HepG2 (cell line): ENCODE measurements at regions not wholly inside any gene's neighbourhood (a gene's known extent, or its start where the extent isn't known, plus 50 kb on each side); places are given as distances from the start of the nearest gene placed in this dataset.

ENCODE experiments used
- ATF3 ChIP-seq: sonication (generic); formaldehyde crosslinking; IDR thresholded peaks from 2 replicates; pipeline ENCODE4 v1.4.0; 2020; ENCODE audit warnings: missing genetic modification reagents
- ATM ChIP-seq: fragments of 450-650 bp; IDR thresholded peaks from 2 replicates; pipeline ENCODE4 v1.7.1; 2017; ENCODE audit warnings: mild to moderate bottlenecking, borderline replicate concordance
- CEBPB ChIP-seq: IDR thresholded peaks from 2 replicates; pipeline ENCODE4 v1.6.1; 2011; ENCODE audit warnings: low read depth, low read length, improper control_type of control experiment, borderline replicate concordance
- DDIT3 ChIP-seq: sonication (generic); formaldehyde crosslinking; IDR thresholded peaks from 2 replicates; pipeline ENCODE4 v1.4.0; 2020; ENCODE audit warnings: mild to moderate bottlenecking, missing genetic modification reagents
- HOXA5 ChIP-seq: sonication (generic); formaldehyde crosslinking; IDR thresholded peaks from 2 replicates; pipeline ENCODE4 v1.4.0; 2020; ENCODE audit warnings: missing genetic modification reagents
- KMT2B ChIP-seq: IDR thresholded peaks from 2 replicates; pipeline ENCODE4 v1.6.1; 2016; ENCODE audit warnings: missing genetic modification reagents, missing compliant biosample characterization
- MAZ ChIP-seq, 2 experiments: sonication (generic) in 1 of 2; formaldehyde crosslinking in 1 of 2; IDR thresholded peaks; 2 replicates each; pipeline versions ENCODE4 v1.5.0 to v1.6.1; 2012 to 2020; ENCODE audit warnings: low read depth in 2 of 2, mild to moderate bottlenecking in 2 of 2, borderline replicate concordance in 1 of 2, improper control_type of control experiment in 1 of 2, low read length in 1 of 2, missing genetic modification reagents in 1 of 2, moderate library complexity in 1 of 2
- TOPORS ChIP-seq: sonication (generic); formaldehyde crosslinking; IDR thresholded peaks from 2 replicates; pipeline ENCODE4 v1.8.0; 2023; ENCODE audit warnings: mild to moderate bottlenecking, missing genetic modification reagents
- ZBTB1 ChIP-seq: sonication (generic); formaldehyde crosslinking; IDR thresholded peaks from 2 replicates; pipeline ENCODE4 v1.4.0; 2020; ENCODE audit warnings: missing genetic modification reagents, borderline replicate concordance
- ZBTB14 ChIP-seq: sonication (generic); formaldehyde crosslinking; IDR thresholded peaks from 2 replicates; pipeline ENCODE4 v1.4.0; 2020; ENCODE audit warnings: missing genetic modification reagents
- ZNF121 ChIP-seq: sonication (generic); formaldehyde crosslinking; IDR thresholded peaks from 2 replicates; pipeline ENCODE4 v1.5.0; 2020; ENCODE audit warnings: mild to moderate bottlenecking, missing genetic modification reagents
- TF ChIP-seq, protein P1 (sequence below): sonication (generic); formaldehyde crosslinking; IDR thresholded peaks from 2 replicates; pipeline ENCODE4 v1.4.0; 2020; ENCODE audit warnings: missing genetic modification reagents
- TF ChIP-seq, protein P2 (sequence below): sonication (generic); formaldehyde crosslinking; IDR thresholded peaks from 2 replicates; pipeline ENCODE4 v1.4.0; 2020; ENCODE audit warnings: missing genetic modification reagents, borderline replicate concordance
- TF ChIP-seq, protein P3 (sequence below): sonication (generic); formaldehyde crosslinking; IDR thresholded peaks from 2 replicates; pipeline ENCODE4 v1.4.0; 2020; ENCODE audit warnings: mild to moderate bottlenecking, missing genetic modification reagents
- TF ChIP-seq, protein P4 (sequence below), 2 experiments: fragments of 450-650 bp in 1 of 2; sonication (generic) in 1 of 2; formaldehyde crosslinking; IDR thresholded peaks; 2 replicates each; pipeline versions ENCODE4 v1.5.0 to v1.8.0; 2020 to 2022; ENCODE audit warnings: mild to moderate bottlenecking in 1 of 2, missing genetic modification reagents in 1 of 2
- TF ChIP-seq, protein P5 (sequence below): sonication (generic); formaldehyde crosslinking; IDR thresholded peaks from 2 replicates; pipeline ENCODE4 v1.4.0; 2020; ENCODE audit warnings: mild to moderate bottlenecking, missing genetic modification reagents

DNA sequence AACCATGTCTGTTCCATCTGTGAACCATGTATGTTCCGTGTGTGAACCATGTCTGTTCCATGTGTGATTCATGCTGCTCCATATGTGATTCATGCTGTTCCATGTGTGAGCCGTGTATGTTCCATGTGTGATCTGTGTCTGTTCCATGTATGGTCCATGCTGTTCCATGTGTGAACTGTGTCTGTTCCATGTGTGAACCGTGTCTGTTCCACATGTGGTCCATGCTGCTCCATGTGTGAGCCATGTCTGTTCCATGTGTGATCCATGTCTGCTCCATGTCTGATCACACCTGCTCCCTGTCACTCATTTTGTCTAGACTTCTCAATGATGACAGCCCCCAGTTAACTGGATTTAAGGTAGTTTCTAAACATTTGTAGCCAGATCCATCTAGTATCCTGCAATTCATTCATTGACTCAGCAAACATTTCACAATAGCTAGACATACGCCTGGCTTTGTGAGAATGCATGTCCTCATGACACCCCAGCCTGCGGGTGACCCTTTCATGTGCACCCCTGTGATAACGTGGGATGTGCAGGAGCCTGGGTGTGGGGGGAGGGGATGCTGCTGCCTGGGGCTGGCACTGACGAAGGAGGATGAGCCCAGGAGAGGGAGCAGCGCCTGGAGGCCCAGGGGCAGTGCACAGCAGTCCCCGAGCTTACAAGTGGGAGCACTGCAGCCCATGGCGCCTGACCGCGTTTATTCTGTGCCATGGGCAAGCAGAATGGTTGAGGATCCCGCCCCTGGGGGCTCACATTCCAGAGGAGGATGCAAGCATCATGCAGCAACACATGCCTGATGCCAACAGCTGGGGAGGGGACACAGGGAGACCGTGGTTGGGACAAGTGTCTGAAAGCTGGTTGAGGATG, 74.1 kb upstream of the METTL9 start (continued):
- TF ChIP-seq MAZ (IDR thresholded peaks at IDR 0.05; ENCODE audit: borderline replicate concordance, low read depth, low read length) (peak; percentile 81), MAZ (CRISPR knock-in tag; IDR thresholded peaks at IDR 0.05; ENCODE audit: low read depth) (peak; percentile 97), KMT2B (peak; percentile 85), ATM (peak; percentile 68; the same call in 1 of the 2 replicates), ZBTB14 (CRISPR knock-in tag) (peak; percentile 64; the same call in 1 of the 2 replicates), ATF3 (peak; percentile 84), ZBTB1 (CRISPR knock-in tag) (peak; percentile 24; the same call in 1 of the 2 replicates), CEBPB (peak; percentile 100), HOXA5 (CRISPR knock-in tag) (peak; percentile 94), TOPORS (CRISPR knock-in tag) (peak; percentile 50; the same call in 1 of the 2 replicates), DDIT3 (CRISPR knock-in tag) (peak; percentile 90), ZNF121 (CRISPR knock-in tag) (peak; percentile 39; the same call in 1 of the 2 replicates)
- TF ChIP-seq, protein P1, sequence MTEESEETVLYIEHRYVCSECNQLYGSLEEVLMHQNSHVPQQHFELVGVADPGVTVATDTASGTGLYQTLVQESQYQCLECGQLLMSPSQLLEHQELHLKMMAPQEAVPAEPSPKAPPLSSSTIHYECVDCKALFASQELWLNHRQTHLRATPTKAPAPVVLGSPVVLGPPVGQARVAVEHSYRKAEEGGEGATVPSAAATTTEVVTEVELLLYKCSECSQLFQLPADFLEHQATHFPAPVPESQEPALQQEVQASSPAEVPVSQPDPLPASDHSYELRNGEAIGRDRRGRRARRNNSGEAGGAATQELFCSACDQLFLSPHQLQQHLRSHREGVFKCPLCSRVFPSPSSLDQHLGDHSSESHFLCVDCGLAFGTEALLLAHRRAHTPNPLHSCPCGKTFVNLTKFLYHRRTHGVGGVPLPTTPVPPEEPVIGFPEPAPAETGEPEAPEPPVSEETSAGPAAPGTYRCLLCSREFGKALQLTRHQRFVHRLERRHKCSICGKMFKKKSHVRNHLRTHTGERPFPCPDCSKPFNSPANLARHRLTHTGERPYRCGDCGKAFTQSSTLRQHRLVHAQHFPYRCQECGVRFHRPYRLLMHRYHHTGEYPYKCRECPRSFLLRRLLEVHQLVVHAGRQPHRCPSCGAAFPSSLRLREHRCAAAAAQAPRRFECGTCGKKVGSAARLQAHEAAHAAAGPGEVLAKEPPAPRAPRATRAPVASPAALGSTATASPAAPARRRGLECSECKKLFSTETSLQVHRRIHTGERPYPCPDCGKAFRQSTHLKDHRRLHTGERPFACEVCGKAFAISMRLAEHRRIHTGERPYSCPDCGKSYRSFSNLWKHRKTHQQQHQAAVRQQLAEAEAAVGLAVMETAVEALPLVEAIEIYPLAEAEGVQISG (CRISPR knock-in tag) = peak; percentile 95
- TF ChIP-seq, protein P2, sequence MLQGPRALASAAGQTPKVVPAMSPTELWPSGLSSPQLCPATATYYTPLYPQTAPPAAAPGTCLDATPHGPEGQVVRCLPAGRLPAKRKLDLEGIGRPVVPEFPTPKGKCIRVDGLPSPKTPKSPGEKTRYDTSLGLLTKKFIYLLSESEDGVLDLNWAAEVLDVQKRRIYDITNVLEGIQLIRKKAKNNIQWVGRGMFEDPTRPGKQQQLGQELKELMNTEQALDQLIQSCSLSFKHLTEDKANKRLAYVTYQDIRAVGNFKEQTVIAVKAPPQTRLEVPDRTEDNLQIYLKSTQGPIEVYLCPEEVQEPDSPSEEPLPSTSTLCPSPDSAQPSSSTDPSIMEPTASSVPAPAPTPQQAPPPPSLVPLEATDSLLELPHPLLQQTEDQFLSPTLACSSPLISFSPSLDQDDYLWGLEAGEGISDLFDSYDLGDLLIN (CRISPR knock-in tag) = peak; percentile 74; the same call in 1 of the 2 replicates
- TF ChIP-seq, protein P3, sequence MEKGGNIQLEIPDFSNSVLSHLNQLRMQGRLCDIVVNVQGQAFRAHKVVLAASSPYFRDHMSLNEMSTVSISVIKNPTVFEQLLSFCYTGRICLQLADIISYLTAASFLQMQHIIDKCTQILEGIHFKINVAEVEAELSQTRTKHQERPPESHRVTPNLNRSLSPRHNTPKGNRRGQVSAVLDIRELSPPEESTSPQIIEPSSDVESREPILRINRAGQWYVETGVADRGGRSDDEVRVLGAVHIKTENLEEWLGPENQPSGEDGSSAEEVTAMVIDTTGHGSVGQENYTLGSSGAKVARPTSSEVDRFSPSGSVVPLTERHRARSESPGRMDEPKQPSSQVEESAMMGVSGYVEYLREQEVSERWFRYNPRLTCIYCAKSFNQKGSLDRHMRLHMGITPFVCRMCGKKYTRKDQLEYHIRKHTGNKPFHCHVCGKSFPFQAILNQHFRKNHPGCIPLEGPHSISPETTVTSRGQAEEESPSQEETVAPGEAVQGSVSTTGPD = peak; percentile 75; the same call in 1 of the 2 replicates
- TF ChIP-seq, protein P4, sequence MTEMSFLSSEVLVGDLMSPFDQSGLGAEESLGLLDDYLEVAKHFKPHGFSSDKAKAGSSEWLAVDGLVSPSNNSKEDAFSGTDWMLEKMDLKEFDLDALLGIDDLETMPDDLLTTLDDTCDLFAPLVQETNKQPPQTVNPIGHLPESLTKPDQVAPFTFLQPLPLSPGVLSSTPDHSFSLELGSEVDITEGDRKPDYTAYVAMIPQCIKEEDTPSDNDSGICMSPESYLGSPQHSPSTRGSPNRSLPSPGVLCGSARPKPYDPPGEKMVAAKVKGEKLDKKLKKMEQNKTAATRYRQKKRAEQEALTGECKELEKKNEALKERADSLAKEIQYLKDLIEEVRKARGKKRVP (CRISPR knock-in tag; IDR thresholded peaks at IDR 0.05) = peak in 1 of 2 experiments; percentile 94; a peak in 2 of 4 replicates
- TF ChIP-seq, protein P5, sequence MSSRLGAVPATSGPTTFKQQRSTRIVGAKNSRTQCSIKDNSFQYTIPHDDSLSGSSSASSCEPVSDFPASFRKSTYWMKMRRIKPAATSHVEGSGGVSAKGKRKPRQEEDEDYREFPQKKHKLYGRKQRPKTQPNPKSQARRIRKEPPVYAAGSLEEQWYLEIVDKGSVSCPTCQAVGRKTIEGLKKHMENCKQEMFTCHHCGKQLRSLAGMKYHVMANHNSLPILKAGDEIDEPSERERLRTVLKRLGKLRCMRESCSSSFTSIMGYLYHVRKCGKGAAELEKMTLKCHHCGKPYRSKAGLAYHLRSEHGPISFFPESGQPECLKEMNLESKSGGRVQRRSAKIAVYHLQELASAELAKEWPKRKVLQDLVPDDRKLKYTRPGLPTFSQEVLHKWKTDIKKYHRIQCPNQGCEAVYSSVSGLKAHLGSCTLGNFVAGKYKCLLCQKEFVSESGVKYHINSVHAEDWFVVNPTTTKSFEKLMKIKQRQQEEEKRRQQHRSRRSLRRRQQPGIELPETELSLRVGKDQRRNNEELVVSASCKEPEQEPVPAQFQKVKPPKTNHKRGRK (CRISPR knock-in tag) = peak; percentile 60; the same call in 1 of the 2 replicates
